CD4-positive, alpha-beta T cell (primary cell): ENCODE measurements at regions not wholly inside any gene's neighbourhood (a gene's known extent, or its start where the extent isn't known, plus 50 kb on each side); places are given as distances from the start of the nearest gene placed in this dataset.

Source experiments
- ATAC-seq: fragments of 200-7000 bp; cut with Tn5 transposase; one replicate; pipeline ENCODE4 v1.10.0; 2022; ENCODE audit warnings: mild to moderate bottlenecking; ENCODE audit not compliant: poor library complexity
- CTCF ChIA-PET: fragments of 350-600 bp; sonication (Branson Sonifier 250); formaldehyde crosslinking; loops from one replicate; lab custom pipeline; 2021; ENCODE audit warnings: antibody characterized with exemption, inconsistent platforms; lab: Charles Lee
- POLR2A ChIA-PET: fragments of 350-600 bp; sonication (Branson Sonifier 250); formaldehyde crosslinking; loops from one replicate; lab custom pipeline; 2021; ENCODE audit warnings: antibody characterized with exemption, inconsistent platforms; lab: Charles Lee
- DNase-seq, 14 experiments: peaks; one replicate each; pipeline ENCODE4 v3.0.0-alpha.2; 2013 to 2020; ENCODE audit warnings: mixed read lengths in 2 of 14
- H3K27ac ChIP-seq, 2 donors: one replicate each; pipeline versions ENCODE4 v1.5.1 to v1.7.0; 2013; ENCODE audit warnings: low read length in 2 of 2, low read depth in 1 of 2, mild to moderate bottlenecking in 1 of 2
- H3K27me3 ChIP-seq, 2 experiments: 1 replicate in 1 of 2; 2 replicates in 1 of 2; pipeline versions ENCODE4 v1.6.1 to v1.7.0; 2013; ENCODE audit warnings: low read length in 2 of 2, control low read depth in 1 of 2, mild to moderate bottlenecking in 1 of 2, moderate library complexity in 1 of 2; ENCODE audit not compliant: insufficient read depth in 2 of 2, control insufficient read depth in 1 of 2
- H3K36me3 ChIP-seq: one replicate; pipeline ENCODE4 v1.6.1; 2013; ENCODE audit warnings: low read length, control low read depth; ENCODE audit not compliant: insufficient read depth
- H3K4me1 ChIP-seq: one replicate; pipeline ENCODE4 v1.6.1; 2013; ENCODE audit warnings: low read length, control low read depth; ENCODE audit not compliant: insufficient read depth
- H3K4me3 ChIP-seq: one replicate; pipeline ENCODE4 v1.5.1; 2013; ENCODE audit warnings: mild to moderate bottlenecking, low read length, moderate library complexity
- H3K9me3 ChIP-seq, 2 experiments: 1 replicate in 1 of 2; 2 replicates in 1 of 2; pipeline versions ENCODE4 v1.6.1 to v1.7.0; 2013; ENCODE audit warnings: low read length in 2 of 2, mild to moderate bottlenecking in 2 of 2, control low read depth in 1 of 2, moderate library complexity in 1 of 2; ENCODE audit not compliant: control insufficient read depth in 1 of 2, insufficient read depth in 1 of 2
- H3K27ac Mint-ChIP-seq: one replicate; pipeline ENCODE4 v1.8.0; 2020; ENCODE audit warnings: mixed read lengths
- H3K27me3 Mint-ChIP-seq: one replicate; pipeline ENCODE4 v1.8.0; 2021; ENCODE audit warnings: mixed read lengths
- H3K36me3 Mint-ChIP-seq: one replicate; pipeline ENCODE4 v1.8.0; 2021; ENCODE audit warnings: low read depth, mixed read lengths
- H3K4me1 Mint-ChIP-seq: one replicate; pipeline ENCODE4 v1.8.0; 2021; ENCODE audit warnings: low read depth, mixed read lengths
- H3K4me3 Mint-ChIP-seq: one replicate; pipeline ENCODE4 v1.8.0; 2020; ENCODE audit warnings: mild to moderate bottlenecking, mixed read lengths
- H3K9me3 Mint-ChIP-seq: one replicate; pipeline ENCODE4 v1.8.0; 2020; ENCODE audit warnings: mixed read lengths
- intact Hi-C, 2 experiments: fragments of 100-400 bp; cut with DNase I in 1 of 2; cut with micrococcal nuclease in 1 of 2; formaldehyde crosslinking; loops; one replicate each; pipeline versions ENCODE4 v1.15.1 to v1.9.0; 2023 to 2025; cut with DNase I, micrococcal nuclease
- TF ChIP-seq, protein P1 (sequence below): fragments of 200-600 bp; IDR thresholded peaks from one replicate; pipeline ENCODE4 v1.8.0; 2022; ENCODE audit warnings: antibody characterized with exemption, mild to moderate bottlenecking

DNA sequence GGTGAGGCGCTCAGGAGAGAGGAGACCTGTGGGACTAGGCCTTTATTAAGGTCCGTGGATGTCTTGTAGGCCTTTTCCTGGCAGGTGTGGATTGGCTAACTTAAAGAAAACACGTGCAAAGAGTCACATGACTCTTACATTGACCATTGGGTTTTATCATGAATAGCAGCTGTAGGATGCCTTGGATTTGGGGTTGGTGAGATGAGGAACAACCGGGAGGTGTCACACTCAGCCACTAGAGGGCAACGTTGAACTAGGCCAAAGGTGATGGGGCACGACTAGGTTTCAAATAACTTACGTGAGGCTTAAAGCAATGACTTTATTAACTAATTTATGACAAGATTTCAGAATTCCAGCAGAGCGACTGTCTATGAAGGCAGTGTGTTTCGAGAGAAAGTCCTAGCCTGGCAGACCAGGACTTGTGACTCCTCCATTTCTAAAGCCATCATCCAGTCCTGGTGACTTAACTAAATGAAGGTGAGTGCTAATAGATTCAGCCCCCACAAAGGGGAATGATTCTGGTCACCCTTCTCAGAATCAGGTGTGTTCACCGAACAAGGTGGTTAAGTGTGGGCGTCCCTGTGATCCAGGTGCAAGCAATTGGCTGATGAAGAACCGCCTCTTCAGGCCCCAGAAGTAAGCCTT, 345.6 kb downstream of the MCTP2 start:
- Histone ChIP-seq H3K27ac (no peak overlapping the region), H3K4me3 (no peak overlapping the region), H3K36me3 (no peaks in the 10 kb centered on the region), H3K4me1 (no peaks in the 10 kb centered on the region), H3K9me3 (no peaks in the 10 kb centered on the region), H3K27me3 (peaks cover 28 to 33% of the 10 kb centered on the region in 2 experiments)
- H3K9me3 Mint-ChIP-seq = no peaks in the 10 kb centered on the region
- H3K4me1 Mint-ChIP-seq = no peaks in the 10 kb centered on the region
- intact Hi-C loops = no loop called here
- H3K27ac Mint-ChIP-seq = no peak overlapping the region
- DNase-seq = peak in 6 of 14 experiments; percentile 7 to 49 (median 28)
- H3K4me3 Mint-ChIP-seq = no peak overlapping the region
- ChIA-PET CTCF (no interaction called here), POLR2A (no interaction called here)
- H3K36me3 Mint-ChIP-seq = no peaks in the 10 kb centered on the region
- peaks cover 66% of the 10 kb centered on the region for H3K27me3 Mint-ChIP-seq
- TF ChIP-seq, protein P1, sequence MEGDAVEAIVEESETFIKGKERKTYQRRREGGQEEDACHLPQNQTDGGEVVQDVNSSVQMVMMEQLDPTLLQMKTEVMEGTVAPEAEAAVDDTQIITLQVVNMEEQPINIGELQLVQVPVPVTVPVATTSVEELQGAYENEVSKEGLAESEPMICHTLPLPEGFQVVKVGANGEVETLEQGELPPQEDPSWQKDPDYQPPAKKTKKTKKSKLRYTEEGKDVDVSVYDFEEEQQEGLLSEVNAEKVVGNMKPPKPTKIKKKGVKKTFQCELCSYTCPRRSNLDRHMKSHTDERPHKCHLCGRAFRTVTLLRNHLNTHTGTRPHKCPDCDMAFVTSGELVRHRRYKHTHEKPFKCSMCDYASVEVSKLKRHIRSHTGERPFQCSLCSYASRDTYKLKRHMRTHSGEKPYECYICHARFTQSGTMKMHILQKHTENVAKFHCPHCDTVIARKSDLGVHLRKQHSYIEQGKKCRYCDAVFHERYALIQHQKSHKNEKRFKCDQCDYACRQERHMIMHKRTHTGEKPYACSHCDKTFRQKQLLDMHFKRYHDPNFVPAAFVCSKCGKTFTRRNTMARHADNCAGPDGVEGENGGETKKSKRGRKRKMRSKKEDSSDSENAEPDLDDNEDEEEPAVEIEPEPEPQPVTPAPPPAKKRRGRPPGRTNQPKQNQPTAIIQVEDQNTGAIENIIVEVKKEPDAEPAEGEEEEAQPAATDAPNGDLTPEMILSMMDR = peak; percentile 61
- no peak for ATAC-seq

DNA sequence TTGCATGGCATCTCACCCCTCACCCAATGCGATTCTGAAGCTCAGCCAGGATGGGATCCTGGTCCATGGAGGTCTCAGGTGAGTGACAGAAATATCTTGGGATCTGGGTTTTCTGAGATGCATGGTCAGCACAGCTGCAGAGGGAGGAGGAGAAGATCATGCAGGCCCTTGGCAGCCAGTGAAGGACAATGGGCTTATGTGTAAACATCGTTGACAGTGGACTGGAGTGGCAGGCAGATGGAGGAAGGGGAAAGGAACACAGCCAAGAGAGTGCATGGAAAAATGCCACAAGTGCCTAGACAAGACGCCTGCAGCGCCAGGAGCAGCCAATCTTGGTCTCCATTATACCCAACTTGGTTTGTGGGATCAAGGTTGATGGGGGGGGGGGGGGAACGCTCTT, 347.9 kb downstream of the MCTP2 start:
- H3K36me3 ChIP-seq = no peaks in the 10 kb centered on the region
- no peaks in the 10 kb centered on the region for H3K9me3 Mint-ChIP-seq

DNA sequence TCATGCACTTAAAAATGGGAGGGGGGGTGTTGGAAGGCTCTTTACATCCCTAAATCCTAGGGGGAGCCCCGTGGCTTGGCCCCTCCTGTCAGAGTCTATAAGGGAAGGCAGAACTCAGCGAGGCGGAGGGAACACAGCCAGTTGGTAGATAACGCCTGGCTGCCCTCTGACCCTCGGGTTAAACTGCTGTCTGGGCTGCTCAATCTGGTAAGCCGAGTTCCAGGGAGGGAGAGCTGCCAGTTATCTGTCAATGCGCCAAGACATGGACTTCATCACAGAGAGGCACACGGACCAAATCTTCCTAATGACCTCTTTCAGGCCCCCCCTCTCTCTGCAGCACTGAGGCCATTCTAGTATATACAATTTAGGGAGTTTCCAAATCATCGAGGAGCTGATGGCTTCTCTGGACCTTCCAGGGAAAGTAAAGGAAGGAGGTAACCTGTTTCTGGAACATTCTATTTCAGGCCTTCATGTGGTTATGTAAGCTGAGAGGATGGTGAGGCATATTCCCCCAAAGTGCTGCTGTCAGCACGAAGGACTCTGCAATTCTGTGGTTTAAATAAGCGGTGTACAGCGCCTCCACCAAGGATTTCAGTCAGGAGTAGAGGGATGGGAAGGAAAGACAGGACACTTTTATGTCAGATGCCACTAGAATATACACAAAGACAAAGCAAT, 349.0 kb downstream of the MCTP2 start:
- CTCF ChIA-PET = no interaction called here
- H3K27ac Mint-ChIP-seq = no peak overlapping the region
- peaks cover 91% of the 10 kb centered on the region for H3K27me3 Mint-ChIP-seq
- peaks cover 19% of the 10 kb centered on the region for H3K4me1 Mint-ChIP-seq
- intact Hi-C loops = no loop called here
- ATAC-seq (no peak), DNase-seq (no peak)
- Histone ChIP-seq H3K27ac (no peak overlapping the region), H3K27me3 (peaks cover 30 to 35% of the 10 kb centered on the region in 2 experiments), H3K36me3 (no peaks in the 10 kb centered on the region), H3K9me3 (no peaks in the 10 kb centered on the region), H3K4me1 (peaks cover 17% of the 10 kb centered on the region), H3K4me3 (no peak overlapping the region)
- POLR2A ChIA-PET = no interaction called here
- no peaks in the 10 kb centered on the region for H3K9me3 Mint-ChIP-seq
- no peak overlapping the region for H3K4me3 Mint-ChIP-seq
- TF ChIP-seq, protein P1 = no peak
- H3K36me3 Mint-ChIP-seq = no peaks in the 10 kb centered on the region

More for the DNA sequence above, 347.9 kb downstream of the MCTP2 start:
- Histone ChIP-seq H3K9me3 (no peaks in the 10 kb centered on the region), H3K4me3 (no peak overlapping the region), H3K27ac (no peak overlapping the region), H3K27me3 (peaks cover 30 to 35% of the 10 kb centered on the region in 2 experiments), H3K4me1 (peaks cover 6% of the 10 kb centered on the region)
- H3K27ac Mint-ChIP-seq = no peak overlapping the region
- peaks cover 8% of the 10 kb centered on the region for H3K4me1 Mint-ChIP-seq
- TF ChIP-seq, protein P1 = no peak
- intact Hi-C loops = no loop called here
- no peak overlapping the region for H3K4me3 Mint-ChIP-seq
- H3K27me3 Mint-ChIP-seq = peaks cover 86% of the 10 kb centered on the region
- H3K36me3 Mint-ChIP-seq = no peaks in the 10 kb centered on the region
- ATAC-seq (no peak), DNase-seq (no peak)
- ChIA-PET POLR2A (no interaction called here), CTCF (no interaction called here)
